ENCODE measurements at regions not wholly inside any gene's neighbourhood (a gene's known extent, or its start where the extent isn't known, plus 50 kb on each side); places are given as distances from the start of the nearest gene placed in this dataset.

DNA sequence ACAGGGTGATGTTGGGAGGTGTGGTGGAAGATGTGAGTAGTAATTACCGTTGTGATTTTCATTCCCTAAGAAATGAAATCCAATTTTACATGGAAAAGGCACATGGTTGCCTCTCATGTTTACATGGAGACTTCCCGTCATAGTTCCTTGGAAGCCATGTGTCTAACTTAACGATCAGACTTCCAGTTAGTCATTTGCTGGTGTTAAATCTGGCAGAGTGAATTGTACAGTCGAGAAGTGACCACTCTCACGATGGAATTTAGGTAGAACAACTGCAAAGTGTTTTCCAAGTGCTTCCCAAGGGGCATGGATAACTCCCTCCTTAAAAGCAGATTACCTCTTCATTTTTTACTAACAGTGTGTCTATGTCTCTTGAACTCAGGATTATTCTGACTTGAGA, 145.8 kb upstream of the CCN2 start:
- DNase-seq, result no peak

DNA sequence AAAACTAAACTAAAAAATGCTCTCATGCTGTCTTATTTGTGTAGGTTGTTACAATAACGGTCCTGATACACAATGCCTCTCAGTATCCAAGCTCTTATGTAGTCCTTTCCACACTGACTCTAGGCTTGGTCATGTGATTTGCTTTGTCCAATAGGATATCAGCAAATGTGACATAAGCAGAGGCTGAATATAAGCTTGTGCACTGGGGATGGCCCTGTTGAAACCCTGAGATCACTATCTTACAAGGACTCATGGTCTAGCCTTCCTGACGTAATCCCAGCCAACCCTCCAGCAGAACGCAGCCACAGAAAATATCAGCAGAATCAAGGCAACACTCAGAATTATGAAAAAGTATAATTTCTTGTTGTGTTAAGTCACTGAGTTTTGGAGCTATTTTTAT, 145.1 kb upstream of the CCN2 start:
- DNase-seq, result no peak

DNA sequence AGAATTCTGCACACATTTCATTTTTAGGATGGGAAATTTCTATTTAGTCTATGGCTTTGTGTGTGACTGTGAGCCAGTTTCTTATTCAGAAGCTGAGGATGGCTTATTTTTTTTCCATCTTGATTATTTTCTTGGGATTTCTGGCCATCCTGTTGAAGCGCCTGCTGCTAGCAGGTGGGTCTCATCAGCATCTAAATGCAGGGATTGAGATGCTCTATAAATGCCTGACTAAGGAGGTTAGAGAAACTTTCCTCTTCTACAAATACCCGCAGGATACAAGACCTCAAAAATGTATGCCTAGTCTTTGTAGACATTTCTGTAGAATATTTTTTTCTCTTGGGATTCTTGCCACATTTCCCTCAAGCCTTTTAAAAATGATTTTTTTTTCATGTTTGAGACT, 138.0 kb upstream of the CCN2 start:
- DNase-seq, result no peak

DNA sequence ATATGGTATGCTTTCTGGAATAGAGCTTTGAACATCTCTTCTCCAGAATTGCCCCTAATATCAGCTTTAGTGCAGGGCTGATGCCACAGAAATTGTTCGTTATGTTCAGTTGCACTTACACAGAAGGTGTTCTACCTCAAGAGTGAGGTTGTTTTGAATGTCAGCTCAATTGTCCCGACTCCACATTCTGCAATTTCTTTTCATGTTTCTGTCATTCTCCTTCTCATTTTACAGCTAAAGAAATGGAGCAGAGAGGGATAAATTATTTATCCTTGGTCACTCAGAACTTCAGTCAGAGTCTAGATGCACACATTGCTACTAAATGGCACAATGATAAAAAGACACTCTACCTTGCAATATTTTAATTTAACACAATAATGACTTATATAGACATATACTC, 137.0 kb upstream of the CCN2 start:
- DNase-seq, result no peak

DNA sequence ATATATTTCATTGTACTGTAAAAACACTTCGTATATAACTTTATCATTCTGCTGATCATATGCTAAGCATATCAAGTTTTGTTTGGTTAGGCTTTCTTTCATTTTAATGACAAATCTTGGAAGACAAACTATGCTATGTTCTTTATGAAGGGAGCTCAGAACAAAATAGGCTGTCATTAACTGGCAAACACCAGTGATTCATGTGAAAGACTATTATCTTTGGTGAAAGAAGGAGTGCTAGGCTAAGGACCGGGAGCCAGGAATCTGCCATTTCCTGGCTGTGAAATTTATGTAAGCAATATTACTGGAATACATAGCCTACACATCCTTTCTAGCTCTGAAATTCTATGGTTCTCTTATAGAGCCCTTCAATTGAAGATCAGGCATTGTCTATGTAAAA, 136.2 kb upstream of the CCN2 start:
- DNase-seq, result no peak

DNA sequence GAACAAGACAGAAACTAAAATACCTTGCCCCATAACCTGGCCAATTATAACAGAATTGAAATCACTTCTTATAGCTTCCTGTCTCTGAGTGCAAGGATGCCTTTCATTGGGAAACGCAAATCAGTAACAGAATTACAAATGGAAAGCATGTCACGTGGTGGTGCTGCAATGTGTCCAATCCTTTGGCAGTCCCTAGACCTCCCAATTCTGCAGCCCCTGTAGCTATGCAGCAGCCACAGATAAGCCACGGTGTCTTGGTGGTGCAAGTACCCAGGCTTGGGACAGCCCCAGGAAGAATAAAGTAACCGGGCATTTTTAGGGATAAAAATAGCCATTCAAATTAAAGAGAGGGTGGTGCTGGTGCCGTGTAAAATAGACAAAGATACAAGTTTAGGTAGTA, 134.6 kb upstream of the CCN2 start:
- no peak for DNase-seq

DNA sequence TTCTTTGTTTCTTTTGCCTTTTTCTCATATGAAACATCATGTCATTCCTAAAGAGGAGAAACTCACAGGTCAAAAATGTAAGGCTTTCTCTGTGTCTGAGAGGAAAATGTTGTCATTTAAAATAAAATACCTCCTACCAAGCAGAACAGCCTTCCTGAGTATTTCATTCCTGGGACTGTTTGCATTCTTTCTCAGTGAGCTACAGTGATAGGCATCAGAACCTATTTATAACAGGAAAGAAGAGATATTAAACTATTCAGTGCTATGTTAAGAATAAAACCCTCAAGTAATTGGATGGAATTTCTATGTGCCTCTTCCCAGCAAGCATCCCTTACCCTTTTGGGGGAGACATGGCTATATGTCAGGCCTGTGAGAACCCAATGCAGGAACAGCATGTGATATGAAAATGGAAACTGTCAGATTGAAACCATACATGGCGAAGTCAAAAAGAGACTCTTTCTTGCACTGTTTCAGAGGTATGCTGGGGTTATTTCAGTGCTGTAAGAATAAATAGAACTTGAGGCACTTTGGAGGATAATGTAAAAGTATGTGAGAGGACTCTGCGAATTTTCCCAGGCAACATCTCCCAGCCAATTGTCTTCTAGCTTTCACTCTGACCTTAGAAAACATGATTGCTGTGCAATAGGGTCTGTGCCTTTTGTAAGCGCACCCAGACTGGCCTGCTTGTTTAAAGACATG, 133.8 kb upstream of the CCN2 start:
- no peak for DNase-seq

DNA sequence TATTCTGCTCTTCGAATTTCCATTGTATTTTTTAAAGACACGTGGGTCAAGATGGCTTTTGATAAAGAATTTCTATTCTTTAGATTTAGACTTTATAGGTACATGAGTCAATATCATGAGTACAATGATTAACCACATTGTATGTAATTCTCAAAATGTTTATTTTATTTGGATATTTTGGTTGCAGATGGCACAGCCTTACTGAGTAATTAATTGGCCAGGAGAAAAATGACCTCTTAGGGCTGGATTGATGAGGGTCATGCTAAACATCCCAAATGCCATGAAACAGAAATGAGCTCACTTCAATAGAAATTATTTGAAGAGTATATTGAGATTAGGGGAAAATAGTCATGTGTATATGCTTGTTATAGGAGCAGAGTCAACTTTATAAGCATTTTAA, 131.2 kb upstream of the CCN2 start:
- DNase-seq, result no peak

DNA sequence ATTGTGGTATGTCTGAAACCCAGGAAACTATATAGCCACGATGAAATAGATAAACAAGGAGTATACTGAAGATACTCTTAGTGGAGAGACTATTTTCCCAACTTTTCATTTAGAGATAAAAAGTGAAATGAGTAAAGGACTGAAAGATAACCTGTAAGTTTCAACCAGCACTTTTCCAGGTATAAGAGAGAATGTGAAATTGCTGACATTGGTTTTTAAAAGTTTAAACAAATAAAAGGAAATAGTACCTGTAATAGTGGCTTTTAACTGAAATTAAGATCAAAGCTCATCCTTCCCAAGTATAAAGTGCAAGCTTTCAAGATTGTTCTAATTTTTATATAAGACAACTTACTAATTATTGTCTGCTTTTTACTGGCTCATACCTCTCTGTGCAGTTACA, 130.2 kb upstream of the CCN2 start:
- DNase-seq, result no peak

DNA sequence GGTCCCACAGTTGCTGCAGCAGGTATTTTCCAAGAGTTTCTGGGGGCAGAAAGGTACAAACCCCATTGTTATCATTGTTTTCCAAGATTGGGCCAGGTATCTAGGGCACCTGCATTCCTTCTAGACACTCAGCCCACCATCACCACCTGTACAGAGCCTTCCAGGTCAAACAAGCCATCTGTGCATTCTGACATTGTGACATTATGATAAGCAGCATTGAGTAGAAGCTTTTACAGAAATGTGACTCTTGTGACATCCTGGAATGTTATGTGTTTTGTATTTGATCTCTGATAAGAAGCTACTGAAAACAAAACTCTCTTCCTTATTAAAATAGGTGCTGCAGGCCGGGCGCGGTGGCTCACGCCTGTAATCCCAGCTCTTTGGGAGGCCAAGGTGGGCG, 128.1 kb upstream of the CCN2 start:
- no peak for DNase-seq

DNA sequence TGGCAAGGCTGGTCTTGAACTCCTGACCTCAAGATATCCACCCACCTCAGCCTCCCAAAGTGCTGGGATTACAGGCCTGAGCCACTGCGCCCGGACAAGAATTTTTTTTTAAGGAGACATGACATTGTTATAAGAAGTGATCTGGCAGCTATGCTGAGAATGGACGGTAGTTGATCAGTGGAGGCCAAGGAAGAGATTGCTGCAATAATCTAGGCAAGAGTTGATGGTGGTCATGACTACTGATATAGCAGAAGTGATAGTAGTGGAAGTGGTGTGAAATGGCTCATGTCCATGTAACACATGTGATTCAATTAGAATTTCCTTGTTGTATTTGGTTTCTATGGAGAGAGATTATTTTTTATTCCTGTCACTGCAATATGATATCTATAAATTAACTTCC, 125.3 kb upstream of the CCN2 start:
- no peak for DNase-seq

DNA sequence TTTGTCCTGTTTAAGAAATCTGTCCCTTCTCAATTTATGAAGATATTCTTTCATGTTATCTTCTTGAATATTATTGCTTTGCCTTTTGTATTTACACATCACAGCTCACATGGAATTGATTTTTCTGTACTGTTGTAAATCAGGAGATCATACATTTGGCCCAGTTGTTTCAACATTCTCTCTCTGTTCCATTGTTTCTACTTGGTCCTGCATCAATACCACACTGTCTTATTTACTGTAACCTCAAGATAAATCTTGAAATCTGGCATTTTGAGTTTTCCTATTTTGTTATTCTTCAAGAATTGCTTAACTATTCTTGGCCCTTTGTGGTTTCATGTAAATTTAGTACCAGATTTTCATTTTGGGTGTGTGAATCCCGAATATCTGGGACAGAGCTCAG, 121.7 kb upstream of the CCN2 start:
- DNase-seq, result no peak

DNA sequence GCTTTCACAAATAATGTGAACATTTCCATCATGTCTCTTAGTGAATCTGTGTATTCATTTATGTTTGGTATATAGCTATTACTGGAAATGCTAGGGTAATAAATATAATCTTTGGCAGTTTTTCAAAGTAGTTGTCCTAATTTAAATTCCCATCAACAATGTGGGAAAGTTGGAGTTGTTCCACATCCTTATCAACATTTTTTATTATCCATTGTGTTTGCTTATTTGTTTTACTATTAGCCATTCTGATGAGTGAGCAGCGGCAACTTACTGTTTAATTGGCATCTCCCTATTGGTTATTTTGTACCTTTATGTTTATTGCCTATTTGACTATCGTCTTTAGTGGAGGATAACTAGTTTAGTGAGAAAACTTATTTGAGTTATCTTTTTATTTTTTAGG, 121.1 kb upstream of the CCN2 start:
- no peak for DNase-seq

DNA sequence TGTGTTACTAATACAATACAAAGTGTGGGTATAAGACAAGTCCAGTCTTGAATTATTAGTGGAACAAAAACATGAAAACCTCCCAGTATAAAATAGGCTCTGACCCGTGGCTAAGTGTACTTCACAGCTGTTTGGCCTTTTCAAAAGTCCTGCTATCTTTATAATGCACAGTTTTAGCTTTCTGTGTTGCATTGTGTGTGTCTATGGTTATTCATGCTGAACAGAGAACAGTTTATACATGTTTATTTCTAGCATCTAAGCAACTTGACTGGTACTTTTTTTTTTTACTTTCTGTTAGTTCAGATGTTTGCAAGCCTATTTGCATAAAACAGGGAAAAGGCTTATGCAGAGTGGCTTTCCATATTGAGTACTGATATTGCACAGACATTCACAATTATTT, 119.2 kb upstream of the CCN2 start:
- DNase-seq, result no peak

DNA sequence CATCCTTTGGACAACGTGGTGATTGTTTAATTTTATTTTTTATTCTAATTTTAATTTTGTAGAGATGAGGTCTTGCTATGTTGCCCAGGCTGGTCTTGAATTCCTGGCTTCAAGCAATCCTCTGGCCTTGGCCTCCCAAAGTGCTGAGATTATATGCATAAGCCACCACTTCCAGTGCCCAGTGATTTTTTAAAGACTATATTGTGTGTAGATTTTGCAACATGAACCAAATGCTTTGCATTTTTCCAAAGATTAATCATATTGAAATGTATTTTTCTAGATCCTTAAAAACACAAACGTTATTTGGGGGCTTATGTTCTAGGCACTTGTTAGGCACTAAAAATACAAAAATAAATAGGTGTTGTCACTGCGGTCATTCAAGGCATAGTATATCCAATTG, 117.6 kb upstream of the CCN2 start:
- no peak for DNase-seq

DNA sequence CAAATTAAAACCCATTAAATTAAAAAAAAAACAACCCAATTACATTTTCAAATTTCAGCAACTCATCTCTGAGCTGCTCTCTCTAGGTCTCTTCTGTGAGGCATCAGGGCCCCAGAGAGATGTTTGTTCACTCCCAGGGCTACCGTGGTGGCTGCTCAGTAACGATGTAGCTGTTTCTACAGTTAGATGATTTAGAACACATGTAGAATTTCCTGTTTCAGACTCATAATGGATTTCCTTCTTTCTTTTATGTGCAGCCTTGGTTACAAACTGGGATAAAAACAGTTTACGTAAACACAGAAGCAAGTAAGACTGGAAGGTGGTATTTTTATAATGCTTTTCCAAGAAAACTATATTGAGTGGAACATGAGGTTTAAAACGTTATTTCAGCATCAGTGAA, 116.1 kb upstream of the CCN2 start:
- no peak for DNase-seq

DNA sequence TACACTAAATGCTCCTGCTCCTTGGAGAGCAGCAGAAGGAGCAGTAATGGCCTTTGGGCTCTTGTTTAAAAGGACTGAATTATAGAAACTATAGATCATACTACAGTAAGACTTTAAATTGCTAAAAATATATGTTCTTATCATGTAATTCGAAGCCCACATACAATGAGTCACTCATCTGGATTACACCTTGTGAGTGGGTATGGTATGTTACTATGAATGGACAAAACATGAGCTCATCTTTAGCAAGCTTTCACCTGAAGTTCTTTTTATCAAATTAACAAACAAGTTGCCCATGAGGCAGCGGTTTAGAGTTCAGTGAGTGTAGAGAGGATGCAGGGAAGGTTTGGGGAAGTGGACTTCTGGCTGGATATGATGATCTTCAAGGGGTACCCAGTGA, 114.4 kb upstream of the CCN2 start:
- no peak for DNase-seq

DNA sequence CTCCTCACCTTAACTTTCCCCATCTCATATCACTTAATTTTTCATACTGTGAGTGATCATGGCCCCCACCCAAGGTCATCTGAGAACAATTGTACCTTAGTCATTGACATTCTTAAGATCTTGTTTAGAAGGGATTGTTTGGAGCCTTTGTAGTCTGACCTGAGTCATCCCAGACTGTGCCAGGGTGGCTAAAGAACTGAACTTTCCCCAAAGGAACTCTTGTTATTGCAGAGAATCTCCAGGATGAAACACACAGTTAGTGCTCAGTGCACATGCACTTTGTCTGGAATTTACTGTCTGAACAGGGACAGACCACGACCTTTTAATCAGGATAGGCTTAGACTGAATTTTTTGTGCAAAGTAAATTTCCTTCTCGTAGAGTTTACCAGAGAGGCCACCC, 112.6 kb upstream of the CCN2 start:
- DNase-seq, result no peak

DNA sequence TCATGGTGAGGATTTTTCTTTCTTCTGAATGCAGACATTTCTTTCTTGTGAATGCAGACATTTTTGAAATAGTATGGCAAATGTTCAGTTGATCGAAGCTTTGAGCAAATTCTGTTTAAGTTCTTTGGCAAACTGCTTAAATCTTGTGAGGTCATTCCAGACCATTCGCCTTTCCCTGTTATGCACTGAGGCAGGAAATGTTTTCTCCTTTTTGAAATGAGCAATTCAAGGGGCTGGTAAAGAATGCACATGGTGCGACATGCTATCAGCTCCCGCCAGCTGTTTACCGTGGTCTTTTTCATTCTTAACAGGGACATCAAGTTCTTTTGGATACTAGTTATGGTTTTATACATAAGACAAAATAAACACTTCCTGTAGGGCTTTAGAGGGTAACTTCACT, 112.0 kb upstream of the CCN2 start:
- no peak for DNase-seq

DNA sequence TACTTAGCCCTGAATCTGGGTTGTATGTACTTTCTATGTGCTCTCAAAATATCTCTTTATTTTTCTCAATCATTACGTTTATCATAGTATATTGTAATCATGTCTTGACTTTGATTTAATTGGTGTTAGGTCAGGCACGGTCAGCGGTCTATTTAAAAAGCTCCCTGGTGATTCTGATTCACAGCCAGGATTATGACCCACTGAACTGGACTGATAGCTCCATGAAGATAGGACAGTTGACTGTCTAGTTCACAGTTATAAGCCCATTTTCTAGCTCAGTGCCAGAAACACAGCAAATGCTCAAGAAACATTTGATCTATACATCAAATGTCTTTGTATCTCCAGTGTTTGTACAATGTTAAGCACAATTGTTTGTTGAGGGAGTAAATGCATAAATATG, 111.5 kb upstream of the CCN2 start:
- DNase-seq, result no peak

DNA sequence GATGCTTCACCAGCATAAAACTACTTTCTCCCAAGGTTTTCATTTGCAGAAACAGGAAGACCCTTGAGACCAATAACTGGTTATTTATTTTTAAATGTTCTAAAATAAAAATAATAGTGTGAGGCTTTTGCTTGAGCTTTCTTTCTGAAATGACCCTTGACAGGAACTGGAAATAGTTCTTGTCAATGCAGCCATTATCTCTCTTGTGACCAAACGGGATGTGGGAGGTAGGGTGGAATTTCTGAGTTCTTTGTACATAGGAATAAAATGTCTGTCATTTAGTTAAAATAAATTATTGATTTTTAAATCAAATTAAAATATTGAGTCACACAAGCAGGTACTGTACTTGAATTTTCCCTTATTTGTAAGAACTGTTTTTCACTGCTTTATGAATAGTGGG, 110.2 kb upstream of the CCN2 start:
- DNase-seq, result no peak

DNA sequence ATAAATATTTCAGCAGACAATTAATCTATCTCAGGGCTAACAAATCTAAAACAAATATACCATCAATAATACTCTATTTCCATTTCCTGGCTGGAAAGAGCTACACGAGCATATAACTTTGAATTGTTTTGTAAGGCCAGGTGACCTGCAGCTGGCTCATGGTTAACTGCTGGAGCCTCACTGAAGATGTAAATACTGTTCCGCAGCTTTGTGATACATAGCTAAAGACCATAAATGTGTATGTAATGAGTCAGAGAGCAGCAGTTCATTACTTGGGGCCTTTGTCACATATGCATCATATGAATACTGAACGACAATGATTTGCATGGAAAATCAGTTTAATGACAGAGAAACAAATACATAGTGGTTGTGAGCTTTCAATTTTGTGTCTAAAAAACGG, 109.4 kb upstream of the CCN2 start:
- DNase-seq, result no peak

DNA sequence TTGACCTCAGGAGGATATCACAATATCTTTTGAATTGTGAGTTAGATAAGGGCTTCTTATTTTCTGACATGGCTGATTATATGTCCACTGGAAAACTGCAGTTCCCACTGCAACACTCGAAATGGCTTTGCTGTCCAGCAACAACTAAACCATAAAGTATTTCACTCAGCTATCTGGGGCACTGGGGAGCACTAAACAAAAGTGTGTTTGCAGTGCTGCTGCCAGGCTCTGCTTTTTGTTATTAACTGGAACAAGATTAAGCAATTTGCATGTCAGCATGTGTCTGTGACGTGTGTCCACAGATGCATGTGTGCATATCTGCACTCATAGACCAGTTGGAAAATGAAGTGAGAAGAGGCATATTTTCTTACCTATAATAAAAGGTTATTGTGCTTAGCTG, 107.8 kb upstream of the CCN2 start:
- DNase-seq, result peak; percentile 42

DNA sequence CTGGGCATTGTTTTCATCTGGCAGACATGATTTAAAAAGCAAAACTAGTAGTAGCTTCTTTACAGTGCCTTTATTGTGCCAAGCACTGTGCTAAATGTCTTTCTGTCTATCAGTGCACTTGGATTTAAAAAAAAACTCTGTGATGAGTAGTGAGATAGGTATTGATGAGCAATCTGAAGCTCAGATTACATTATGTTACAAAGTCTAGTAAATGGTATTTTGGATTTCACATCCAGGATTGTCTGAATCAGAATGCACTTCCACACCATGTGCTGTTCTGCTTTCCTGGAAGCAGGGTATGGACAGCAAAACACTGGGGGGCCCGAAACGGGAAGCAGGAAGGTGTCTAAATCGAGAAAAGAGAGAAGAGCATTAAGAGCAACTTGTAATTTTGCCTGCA, 103.4 kb upstream of the CCN2 start:
- no peak for DNase-seq

DNA sequence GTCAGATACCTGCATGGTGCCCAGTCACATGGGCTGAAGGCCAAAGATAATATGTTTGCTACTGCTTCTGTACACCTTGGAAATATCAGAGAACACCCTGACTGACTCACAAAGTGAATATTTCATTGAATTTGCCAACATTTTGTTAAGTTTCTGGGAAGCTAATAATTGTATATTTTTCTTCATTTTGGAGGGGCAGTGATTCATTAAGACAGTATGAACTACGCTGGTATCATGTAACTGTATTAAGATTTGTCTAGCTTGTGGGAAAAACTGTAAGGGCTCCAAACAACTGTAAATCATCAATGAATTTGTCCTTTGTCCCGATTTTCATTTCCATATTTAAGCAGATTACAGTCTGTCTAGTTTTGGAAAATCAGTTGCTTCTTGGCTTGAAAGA, 102.3 kb upstream of the CCN2 start:
- no peak for DNase-seq

Measured in muscle of arm (tissue), 1 donor.